Ectodermal cell (in vitro differentiated cells): ENCODE measurements at regions not wholly inside any gene's neighbourhood (a gene's known extent, or its start where the extent isn't known, plus 50 kb on each side); places are given as distances from the start of the nearest gene placed in this dataset.

Source experiments
- H3K27ac ChIP-seq: 2 replicates; pipeline ENCODE4 v1.7.0; 2013; ENCODE audit warnings: mild to moderate bottlenecking, low read depth, low read length; ENCODE audit not compliant: insufficient read depth, poor library complexity, severe bottlenecking
- H3K27me3 ChIP-seq: 2 replicates; pipeline ENCODE4 v1.7.0; 2013; ENCODE audit warnings: mild to moderate bottlenecking, low read length; ENCODE audit not compliant: insufficient read depth, control insufficient read depth, poor library complexity, severe bottlenecking
- H3K36me3 ChIP-seq: one replicate; pipeline ENCODE4 v1.7.0; 2013; ENCODE audit warnings: low read length; ENCODE audit not compliant: control insufficient read depth, insufficient read depth
- H3K4me1 ChIP-seq: one replicate; pipeline ENCODE4 v1.7.0; 2013; ENCODE audit warnings: low read length; ENCODE audit not compliant: control insufficient read depth, insufficient read depth
- H3K4me3 ChIP-seq: 2 replicates; pipeline ENCODE4 v1.7.0; 2013; ENCODE audit warnings: low read depth, low read length, control low read depth; ENCODE audit not compliant: insufficient read depth
- H3K9me3 ChIP-seq: 2 replicates; pipeline ENCODE4 v1.7.0; 2013; ENCODE audit warnings: mild to moderate bottlenecking, low read length, moderate library complexity; ENCODE audit not compliant: control insufficient read depth
- WGBS, 2 experiments: methylation state at CpG; one replicate each; pipeline ENCODE4 v1.1.7; 2013; ENCODE audit warnings: missing lambda C conversion rate in 2 of 2; 5-methylcytosine and 5-hydroxymethylcytosine counted together

DNA sequence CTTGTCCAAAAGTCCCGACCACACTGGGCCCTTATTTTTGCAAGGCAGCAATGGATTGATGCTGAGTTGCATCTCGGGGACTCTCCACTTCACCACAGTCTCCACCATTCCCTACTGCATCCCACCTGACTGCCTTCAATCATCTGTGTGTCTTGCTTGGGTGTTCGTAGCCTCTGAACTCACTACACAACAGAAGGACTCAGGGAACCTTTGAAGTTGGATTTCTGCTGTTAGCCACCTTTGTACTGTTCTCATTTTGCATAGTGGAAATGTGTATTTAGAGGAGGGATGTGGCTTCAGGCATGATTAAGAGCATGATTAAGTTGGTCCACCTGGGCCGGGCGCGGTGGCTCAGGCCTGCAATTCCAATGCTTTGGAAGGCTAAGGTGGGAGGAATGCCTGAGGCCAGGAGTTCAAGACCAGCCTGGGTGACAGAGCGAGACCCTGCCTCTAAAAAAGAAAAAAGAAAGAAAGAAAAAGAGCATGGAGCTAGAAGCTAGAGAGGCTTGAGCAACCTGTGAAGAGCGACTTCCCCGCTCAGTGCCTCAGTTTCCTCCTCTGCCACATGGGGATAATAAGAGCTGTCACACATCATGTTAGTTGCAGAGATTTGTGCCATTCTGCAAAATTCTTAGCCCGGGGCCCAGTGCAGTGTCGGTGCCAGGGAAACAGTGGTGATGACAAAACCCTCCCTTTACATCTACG, 121.3 kb upstream of the PTPN1 start:
- no peak overlapping the region for H3K4me3 ChIP-seq
- no peaks in the 10 kb centered on the region for H3K27me3 ChIP-seq
- H3K4me1 ChIP-seq, result peaks cover 7% of the 10 kb centered on the region
- H3K9me3 ChIP-seq, result no peaks in the 10 kb centered on the region
- H3K27ac ChIP-seq, result no peak overlapping the region
- no peaks in the 10 kb centered on the region for H3K36me3 ChIP-seq
- WGBS, 2 experiments, result 89 to 91% methylated on average over 11 to 12 of the region's 12 CpGs

GRCh38 chr20:50389438-50389807, 120.8 kb upstream of the PTPN1 start:
- H3K27me3 ChIP-seq, result no peaks in the 10 kb centered on the region
- WGBS, 2 experiments, result 56 to 60% methylated on average over 7 of the region's 7 CpGs
- H3K4me3 ChIP-seq, result no peak overlapping the region
- no peaks in the 10 kb centered on the region for H3K36me3 ChIP-seq
- H3K4me1 ChIP-seq, result peaks cover 7% of the 10 kb centered on the region
- no peaks in the 10 kb centered on the region for H3K9me3 ChIP-seq
- H3K27ac ChIP-seq, result no peak overlapping the region

DNA sequence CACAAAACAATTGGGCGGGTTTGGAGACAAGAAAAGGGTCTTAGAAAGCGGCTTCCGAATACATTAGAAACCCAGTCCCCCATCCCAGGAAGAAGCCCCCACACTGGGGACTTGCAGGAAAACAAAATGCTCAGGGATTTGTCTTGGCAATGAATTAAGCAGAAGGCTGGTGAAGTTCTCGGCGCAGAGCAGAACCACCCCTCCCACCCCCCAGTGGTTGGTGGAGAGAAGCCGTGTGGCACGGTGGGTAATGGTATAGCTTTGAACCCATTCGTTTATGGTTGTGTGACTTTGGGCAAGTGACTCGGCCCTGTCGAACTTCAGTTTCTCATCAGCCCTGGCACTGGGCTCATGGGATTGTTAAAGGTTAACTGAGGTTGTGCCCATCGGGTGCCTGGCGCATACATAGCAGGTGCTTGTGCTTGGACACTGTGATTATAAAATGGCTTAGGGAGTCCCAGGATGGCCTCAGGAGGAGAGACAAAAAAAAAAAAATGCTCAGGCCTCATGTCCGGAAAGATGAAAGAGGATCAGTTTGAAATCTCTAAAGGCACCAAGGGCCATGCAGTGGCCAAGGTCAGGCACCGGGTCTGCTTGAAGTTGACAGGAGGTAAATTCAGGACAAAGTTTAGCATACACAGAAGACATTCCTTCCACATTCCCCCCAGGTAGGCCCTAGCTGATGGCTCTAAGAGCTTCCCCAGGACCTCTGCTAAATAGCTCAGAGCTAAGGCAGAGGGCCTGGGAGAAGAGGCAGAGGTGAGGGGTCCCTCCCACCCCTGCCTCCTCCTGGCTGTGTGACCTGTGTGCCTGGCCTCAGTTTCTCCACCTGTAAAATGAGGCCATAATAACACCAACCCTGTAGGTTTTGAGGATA, 120.1 kb upstream of the PTPN1 start:
- Histone ChIP-seq H3K27me3 (no peaks in the 10 kb centered on the region), H3K4me3 (no peak overlapping the region), H3K9me3 (no peaks in the 10 kb centered on the region), H3K4me1 (peaks cover 7% of the 10 kb centered on the region), H3K27ac (no peak overlapping the region), H3K36me3 (no peaks in the 10 kb centered on the region)
- 85 to 89% methylated on average over 14 of the region's 14 CpGs for WGBS, 2 experiments

DNA sequence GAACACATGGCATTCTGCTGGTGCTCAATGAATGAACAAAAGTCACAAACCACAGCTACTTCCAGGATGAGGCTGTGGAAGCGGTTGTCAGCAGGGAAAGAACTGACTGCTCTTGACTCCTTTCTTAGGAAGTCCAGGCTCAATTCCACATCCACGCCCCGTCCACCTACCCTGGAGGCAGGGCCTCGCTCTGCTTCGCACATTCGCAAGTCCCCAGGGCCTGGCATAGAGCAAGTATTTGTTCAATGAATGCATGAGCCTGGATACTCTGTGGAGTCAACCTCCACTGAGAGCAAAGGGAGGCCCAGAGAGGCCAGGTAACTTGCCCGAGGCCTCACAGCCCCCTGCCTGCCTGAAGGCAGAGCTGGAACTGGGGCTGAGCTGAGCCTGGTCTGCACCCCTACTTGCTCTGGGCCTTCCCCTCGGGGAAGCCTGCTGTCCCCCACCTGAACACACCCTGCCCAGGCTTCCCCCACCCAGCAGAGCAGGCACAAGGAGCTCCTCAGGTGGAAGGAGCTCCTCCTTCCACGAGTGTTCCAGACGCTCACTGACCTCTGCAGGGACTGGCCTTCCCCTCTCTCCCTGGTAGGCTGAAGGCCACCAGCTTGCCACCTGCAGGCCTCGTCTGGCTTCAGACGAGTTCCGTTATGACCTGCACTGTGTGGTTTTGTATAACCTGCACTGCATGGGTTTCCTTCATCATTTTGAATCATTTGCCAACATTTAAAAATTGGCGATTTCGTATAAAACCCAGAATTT, 119.3 kb upstream of the PTPN1 start:
- peaks cover 7% of the 10 kb centered on the region for H3K4me1 ChIP-seq
- no peaks in the 10 kb centered on the region for H3K27me3 ChIP-seq
- WGBS, 2 experiments, result 86 to 88% methylated on average over 15 of the region's 15 CpGs
- H3K9me3 ChIP-seq, result no peaks in the 10 kb centered on the region
- no peaks in the 10 kb centered on the region for H3K36me3 ChIP-seq
- H3K27ac ChIP-seq, result no peak overlapping the region
- H3K4me3 ChIP-seq, result no peak overlapping the region

DNA sequence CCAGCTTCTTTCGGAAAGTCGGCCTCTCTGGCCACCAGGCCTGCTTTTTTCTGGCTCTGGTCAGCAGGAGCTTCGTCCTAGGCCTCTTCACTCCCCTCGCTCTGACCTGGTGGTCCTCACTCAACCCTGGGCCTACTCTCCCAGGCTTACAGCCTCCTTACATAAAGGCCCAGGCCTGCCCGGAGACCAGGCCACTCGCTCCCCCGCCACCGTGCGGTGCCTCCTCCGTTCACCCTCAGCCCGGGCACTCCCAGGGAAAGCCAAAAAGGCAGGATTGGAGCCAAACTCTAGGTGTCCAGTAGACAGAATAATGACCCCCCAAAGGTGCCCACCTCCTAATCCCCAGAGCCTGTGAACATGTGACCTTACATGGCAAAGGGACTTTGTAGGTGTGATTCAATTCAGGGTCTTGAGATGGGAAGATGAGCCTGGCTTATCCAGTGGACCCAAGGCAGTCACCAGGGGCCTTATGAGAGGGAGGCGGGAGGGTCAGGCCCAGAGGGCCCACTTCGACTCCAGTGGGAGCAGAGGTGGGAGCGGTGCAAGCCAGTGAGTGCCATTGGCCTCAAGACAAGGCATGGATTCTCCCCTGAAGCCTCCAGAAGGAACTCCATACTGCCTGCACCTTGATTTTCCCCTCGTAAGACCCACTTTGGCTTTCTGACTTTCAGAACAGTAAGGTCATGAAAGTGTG, 118.6 kb upstream of the PTPN1 start:
- WGBS, 2 experiments, result 93 to 95% methylated on average over 15 of the region's 15 CpGs
- peaks cover 7% of the 10 kb centered on the region for H3K4me1 ChIP-seq
- H3K4me3 ChIP-seq, result no peak overlapping the region
- H3K36me3 ChIP-seq, result no peaks in the 10 kb centered on the region
- H3K9me3 ChIP-seq, result no peaks in the 10 kb centered on the region
- H3K27me3 ChIP-seq, result no peaks in the 10 kb centered on the region
- H3K27ac ChIP-seq, result no peak overlapping the region

- 95 to 97% methylated on average over 9 of the region's 9 CpGs for WGBS, 2 experiments
- Histone ChIP-seq H3K4me1 (peaks cover 7% of the 10 kb centered on the region), H3K36me3 (no peaks in the 10 kb centered on the region), H3K4me3 (no peak overlapping the region), H3K27ac (no peak overlapping the region), H3K27me3 (no peaks in the 10 kb centered on the region), H3K9me3 (no peaks in the 10 kb centered on the region)
Observed at GRCh38 chr20:50392138-50392866, 117.9 kb upstream of the PTPN1 start.

DNA sequence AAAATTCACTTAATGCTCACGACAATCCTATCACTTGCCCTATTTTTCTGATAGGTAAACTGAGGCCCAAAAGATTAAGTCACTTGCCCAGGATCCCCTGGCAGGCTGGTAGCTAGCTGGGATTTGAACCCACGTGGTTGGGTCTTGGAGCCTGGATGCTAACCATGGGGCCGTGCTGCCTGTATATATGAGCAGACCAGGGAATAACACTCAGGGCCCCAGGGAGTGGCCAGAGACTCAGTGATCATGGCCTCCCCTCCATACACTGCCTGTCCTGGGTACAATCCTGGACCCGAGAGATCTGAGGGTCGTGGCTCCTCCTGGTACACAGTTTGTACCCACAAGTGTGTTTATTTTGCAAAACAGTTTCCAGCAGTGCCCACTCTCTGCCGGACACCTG, 116.9 kb upstream of the PTPN1 start:
- Histone ChIP-seq H3K4me3 (no peak overlapping the region), H3K9me3 (no peaks in the 10 kb centered on the region), H3K27ac (no peak overlapping the region), H3K36me3 (no peaks in the 10 kb centered on the region), H3K4me1 (peaks cover 7% of the 10 kb centered on the region), H3K27me3 (no peaks in the 10 kb centered on the region)
- 84 to 86% methylated on average over 6 of the region's 6 CpGs for WGBS, 2 experiments

- no peak overlapping the region for H3K4me3 ChIP-seq
- no peaks in the 10 kb centered on the region for H3K36me3 ChIP-seq
- H3K9me3 ChIP-seq, result no peaks in the 10 kb centered on the region
- H3K27me3 ChIP-seq, result no peaks in the 10 kb centered on the region
- peaks cover 14% of the 10 kb centered on the region for H3K4me1 ChIP-seq
- WGBS, 2 experiments, result 85 to 89% methylated on average over 24 of the region's 24 CpGs
- no peak overlapping the region for H3K27ac ChIP-seq
Observed at GRCh38 chr20:50393990-50394561, 116.1 kb upstream of the PTPN1 start.

- Histone ChIP-seq H3K36me3 (no peaks in the 10 kb centered on the region), H3K27me3 (no peaks in the 10 kb centered on the region), H3K4me3 (no peak overlapping the region), H3K27ac (no peak overlapping the region), H3K4me1 (peaks cover 15% of the 10 kb centered on the region), H3K9me3 (no peaks in the 10 kb centered on the region)
- WGBS, 2 experiments, result 79 to 81% methylated on average over 11 of the region's 11 CpGs
Observed at GRCh38 chr20:50394569-50394968, 115.6 kb upstream of the PTPN1 start.
